ENCODE measurements at regions not wholly inside any gene's neighbourhood (a gene's known extent, or its start where the extent isn't known, plus 50 kb on each side); places are given as distances from the start of the nearest gene placed in this dataset.

DNA sequence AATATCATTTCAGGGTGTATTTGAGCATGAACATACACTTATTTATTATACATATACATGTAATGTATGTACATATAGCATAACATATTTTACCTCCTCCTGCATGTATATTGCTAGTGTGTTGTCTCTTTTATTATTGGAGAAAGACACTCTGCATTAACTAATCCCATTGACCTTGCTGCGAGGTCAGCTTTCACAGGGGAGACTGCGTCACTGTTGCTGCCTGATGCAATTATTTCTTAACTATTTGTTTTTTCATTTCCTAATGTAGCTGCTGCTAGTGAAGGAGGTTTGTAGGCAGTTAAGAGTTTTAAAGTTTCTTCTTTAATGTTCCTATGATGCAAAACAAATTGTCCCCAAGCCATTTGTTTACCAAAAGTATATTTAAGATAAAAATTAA, 185.4 kb upstream of the CNTN5 start:
- Histone ChIP-seq H3K4me3 (no peak overlapping the region), H3K4me1 (no peaks in the 10 kb centered on the region), H3K9me3 (peaks cover 0 to 4% (median 0%) of the 10 kb centered on the region in 4 donors), H3K27me3 (no peaks in the 10 kb centered on the region), H3K27ac (no peak overlapping the region), H3K36me3 (no peaks in the 10 kb centered on the region)
- intact Hi-C loops (cut with DNase I) = no loop called here
- 60 to 71% methylated on average over 2 of the region's 2 CpGs for WGBS, 2 donors
- TF ChIP-seq POLR2AphosphoS5 (IDR thresholded peaks at IDR 0.05) (no peak), EP300 (IDR thresholded peaks at IDR 0.05) (no peak), POLR2A (IDR thresholded peaks at IDR 0.05) (no peak)
- TF ChIP-seq, protein P1, sequence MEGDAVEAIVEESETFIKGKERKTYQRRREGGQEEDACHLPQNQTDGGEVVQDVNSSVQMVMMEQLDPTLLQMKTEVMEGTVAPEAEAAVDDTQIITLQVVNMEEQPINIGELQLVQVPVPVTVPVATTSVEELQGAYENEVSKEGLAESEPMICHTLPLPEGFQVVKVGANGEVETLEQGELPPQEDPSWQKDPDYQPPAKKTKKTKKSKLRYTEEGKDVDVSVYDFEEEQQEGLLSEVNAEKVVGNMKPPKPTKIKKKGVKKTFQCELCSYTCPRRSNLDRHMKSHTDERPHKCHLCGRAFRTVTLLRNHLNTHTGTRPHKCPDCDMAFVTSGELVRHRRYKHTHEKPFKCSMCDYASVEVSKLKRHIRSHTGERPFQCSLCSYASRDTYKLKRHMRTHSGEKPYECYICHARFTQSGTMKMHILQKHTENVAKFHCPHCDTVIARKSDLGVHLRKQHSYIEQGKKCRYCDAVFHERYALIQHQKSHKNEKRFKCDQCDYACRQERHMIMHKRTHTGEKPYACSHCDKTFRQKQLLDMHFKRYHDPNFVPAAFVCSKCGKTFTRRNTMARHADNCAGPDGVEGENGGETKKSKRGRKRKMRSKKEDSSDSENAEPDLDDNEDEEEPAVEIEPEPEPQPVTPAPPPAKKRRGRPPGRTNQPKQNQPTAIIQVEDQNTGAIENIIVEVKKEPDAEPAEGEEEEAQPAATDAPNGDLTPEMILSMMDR (IDR thresholded peaks at IDR 0.05) = no peak
- no peak for DNase-seq

DNA sequence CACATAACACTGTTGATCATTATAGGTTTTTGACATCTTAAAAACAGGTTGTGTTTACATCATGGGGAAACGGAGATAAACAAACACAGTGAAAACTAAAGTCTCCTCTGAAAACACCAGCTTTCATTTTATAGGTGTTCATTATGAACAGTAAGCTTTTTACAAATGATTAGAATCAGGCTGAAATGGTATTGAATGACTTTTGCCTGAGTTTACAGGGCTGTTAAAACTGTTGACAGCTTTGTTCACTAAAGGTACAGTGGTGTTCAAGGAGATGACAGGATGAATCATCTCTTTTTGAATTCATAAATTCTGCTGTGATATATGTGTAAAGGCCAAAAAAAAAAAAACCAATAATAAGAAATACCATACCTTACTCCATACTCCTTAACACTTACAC, 184.6 kb upstream of the CNTN5 start:
- Histone ChIP-seq H3K36me3 (no peaks in the 10 kb centered on the region), H3K4me1 (no peaks in the 10 kb centered on the region), H3K27ac (no peak overlapping the region), H3K27me3 (no peaks in the 10 kb centered on the region), H3K9me3 (peaks cover 0 to 4% (median 0%) of the 10 kb centered on the region in 4 donors), H3K4me3 (no peak overlapping the region)
- TF ChIP-seq, protein P1 (IDR thresholded peaks at IDR 0.05) = no peak
- TF ChIP-seq POLR2A (IDR thresholded peaks at IDR 0.05) = no peak
- no peak for TF ChIP-seq EP300 (IDR thresholded peaks at IDR 0.05)
- TF ChIP-seq POLR2AphosphoS5 (IDR thresholded peaks at IDR 0.05) = no peak
- 32 to 52% methylated on average over 1 of the region's 1 CpG for WGBS, 2 donors
- DNase-seq = no peak
- intact Hi-C loops (cut with DNase I) = no loop called here

GRCh38 chr11:98842187-98842586, 178.6 kb upstream of the CNTN5 start:
- Histone ChIP-seq H3K4me1 (no peaks in the 10 kb centered on the region), H3K36me3 (no peaks in the 10 kb centered on the region), H3K4me3 (no peak overlapping the region), H3K27me3 (no peaks in the 10 kb centered on the region), H3K9me3 (no peaks in the 10 kb centered on the region), H3K27ac (no peak overlapping the region)
- TF ChIP-seq POLR2A (IDR thresholded peaks at IDR 0.05) (no peak), POLR2AphosphoS5 (IDR thresholded peaks at IDR 0.05) (no peak)
- intact Hi-C loops (cut with DNase I) = no loop called here
- DNase-seq = no peak

GRCh38 chr11:98862169-98862568, 158.6 kb upstream of the CNTN5 start:
- H3K27me3 ChIP-seq = no peaks in the 10 kb centered on the region
- no peaks in the 10 kb centered on the region for H3K4me1 ChIP-seq
- no peak for DNase-seq
- H3K9me3 ChIP-seq = no peaks in the 10 kb centered on the region
- intact Hi-C loops (cut with DNase I) = no loop called here
- WGBS, 2 donors = 79% methylated on average over 5 of the region's 5 CpGs
- no peaks in the 10 kb centered on the region for H3K36me3 ChIP-seq
- no peak overlapping the region for H3K27ac ChIP-seq
- H3K4me3 ChIP-seq = no peak overlapping the region
- TF ChIP-seq EP300 (IDR thresholded peaks at IDR 0.05) (no peak), POLR2A (IDR thresholded peaks at IDR 0.05) (no peak), POLR2AphosphoS5 (IDR thresholded peaks at IDR 0.05) (no peak)
- TF ChIP-seq, protein P1 (IDR thresholded peaks at IDR 0.05) = no peak

DNA sequence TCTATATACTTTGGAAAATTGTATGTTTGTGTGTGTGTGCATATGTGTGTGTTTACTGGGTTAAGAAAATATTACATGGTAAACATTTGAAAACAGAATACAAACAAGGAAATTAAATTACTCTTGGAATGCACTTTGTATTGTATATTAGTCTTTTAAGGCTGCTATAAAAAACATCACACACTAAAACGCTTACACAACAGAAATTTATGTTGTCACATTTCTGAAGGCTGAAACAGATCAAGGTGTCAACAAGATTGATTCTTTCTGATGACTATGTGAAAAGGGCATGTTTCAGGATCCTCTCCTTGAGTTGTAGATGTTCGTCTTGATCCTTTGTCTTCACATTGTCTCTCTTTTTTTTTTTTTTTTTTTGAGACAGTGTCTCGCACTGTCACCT, 149.1 kb upstream of the CNTN5 start:
- Histone ChIP-seq H3K4me1 (no peaks in the 10 kb centered on the region), H3K9me3 (no peaks in the 10 kb centered on the region), H3K4me3 (no peak overlapping the region), H3K27ac (no peak overlapping the region), H3K36me3 (no peaks in the 10 kb centered on the region), H3K27me3 (no peaks in the 10 kb centered on the region)
- no peak for TF ChIP-seq POLR2A (IDR thresholded peaks at IDR 0.05)
- no peak for TF ChIP-seq EP300 (IDR thresholded peaks at IDR 0.05)
- TF ChIP-seq, protein P1 (IDR thresholded peaks at IDR 0.05) = no peak
- no peak for TF ChIP-seq POLR2AphosphoS5 (IDR thresholded peaks at IDR 0.05)
- no peak for DNase-seq
- intact Hi-C loops (cut with DNase I) = no loop called here
- 89 to 91% methylated on average over 3 of the region's 3 CpGs for WGBS, 2 donors

All from sigmoid colon (tissue), 6 donors.